WTC11 (cell line): ENCODE measurements at regions not wholly inside any gene's neighbourhood (a gene's known extent, or its start where the extent isn't known, plus 50 kb on each side); places are given as distances from the start of the nearest gene placed in this dataset.

Experiments
- ATAC-seq: fragments of 200-7000 bp; cut with Tn5 transposase; 2 replicates; pipeline ENCODE4 v1.10.0; 2021; ENCODE audit warnings: mild to moderate bottlenecking, moderate library complexity
- CTCF ChIA-PET: fragments of 300-600 bp; sonication (Branson Sonifier 250); formaldehyde crosslinking; loops from one replicate; lab custom pipeline; 2021; ENCODE audit warnings: antibody characterized with exemption; lab: Charles Lee
- POLR2A ChIA-PET: fragments of 350-600 bp; sonication (Branson Sonifier 250); formaldehyde crosslinking; loops from one replicate; lab custom pipeline; 2021; ENCODE audit warnings: antibody characterized with exemption; lab: Charles Lee
- DNase-seq: peaks from one replicate; pipeline ENCODE4 v3.0.0; 2021; ENCODE audit warnings: low spot score
- H3K27ac Mint-ChIP-seq: 2 replicates; pipeline ENCODE4 v1.8.0; 2021; ENCODE audit warnings: mixed read lengths
- H3K27me3 Mint-ChIP-seq: 2 replicates; pipeline ENCODE4 v1.8.0; 2021; ENCODE audit warnings: low read depth, mild to moderate bottlenecking, moderate library complexity, mixed read lengths
- H3K36me3 Mint-ChIP-seq: 2 replicates; pipeline ENCODE4 v1.8.0; 2021; ENCODE audit warnings: mixed read lengths
- H3K4me1 Mint-ChIP-seq: 2 replicates; pipeline ENCODE4 v1.8.0; 2022; ENCODE audit warnings: mixed read lengths
- H3K4me3 Mint-ChIP-seq: 2 replicates; pipeline ENCODE4 v1.8.0; 2021; ENCODE audit warnings: mild to moderate bottlenecking, moderate library complexity, mixed read lengths
- H3K9me3 Mint-ChIP-seq: 2 replicates; pipeline ENCODE4 v1.8.0; 2021; ENCODE audit warnings: mixed read lengths
- ELF4 ChIP-seq: sonication (generic); formaldehyde crosslinking; IDR thresholded peaks from 2 replicates; pipeline ENCODE4 v1.8.1; 2022; ENCODE audit warnings: low read depth, mild to moderate bottlenecking, moderate library complexity, missing genetic modification reagents
- EMX1 ChIP-seq: fragments of 250-450 bp; sonication (Bioruptor Pico); IDR thresholded peaks from 2 replicates; pipeline ENCODE4 v1.8.0; 2021; ENCODE audit warnings: mild to moderate bottlenecking
- FOXJ3 ChIP-seq: sonication (generic); formaldehyde crosslinking; IDR thresholded peaks from 2 replicates; pipeline ENCODE4 v1.9.0; 2021; ENCODE audit warnings: missing genetic modification reagents, mild to moderate bottlenecking, borderline replicate concordance
- HMGA2 ChIP-seq: fragments of 250-450 bp; sonication (Bioruptor Pico); IDR thresholded peaks from 2 replicates; pipeline ENCODE4 v1.4.0; 2021; ENCODE audit warnings: mild to moderate bottlenecking, moderate library complexity
- IRF2 ChIP-seq: sonication (generic); formaldehyde crosslinking; IDR thresholded peaks from 2 replicates; pipeline ENCODE4 v1.8.0; 2022; ENCODE audit warnings: low read depth, missing genetic modification reagents, borderline replicate concordance
- KAT7 ChIP-seq: sonication (generic); formaldehyde crosslinking; IDR thresholded peaks from 2 replicates; pipeline ENCODE4 v1.8.1; 2023; ENCODE audit warnings: missing genetic modification reagents, mild to moderate bottlenecking, borderline replicate concordance
- NFATC4 ChIP-seq: fragments of 250-450 bp; sonication (Bioruptor Pico); IDR thresholded peaks from 2 replicates; pipeline ENCODE4 v1.9.0; 2021; ENCODE audit warnings: mild to moderate bottlenecking
- NR1H2 ChIP-seq: sonication (generic); formaldehyde crosslinking; IDR thresholded peaks from 2 replicates; pipeline ENCODE4 v1.9.0; 2021; ENCODE audit warnings: mild to moderate bottlenecking, moderate library complexity, missing genetic modification reagents
- PRRX2 ChIP-seq: fragments of 250-450 bp; sonication (Bioruptor Pico); IDR thresholded peaks from 2 replicates; pipeline ENCODE4 v1.8.0; 2021; ENCODE audit warnings: mild to moderate bottlenecking
- TCF7 ChIP-seq: sonication (generic); formaldehyde crosslinking; IDR thresholded peaks from 2 replicates; pipeline ENCODE4 v1.8.0; 2022; ENCODE audit warnings: mild to moderate bottlenecking, low read depth, missing genetic modification reagents, moderate library complexity
- TEAD1 ChIP-seq: sonication (generic); formaldehyde crosslinking; IDR thresholded peaks from 2 replicates; pipeline ENCODE4 v1.8.0; 2022; ENCODE audit warnings: mild to moderate bottlenecking, missing genetic modification reagents
- TEAD4 ChIP-seq: sonication (generic); formaldehyde crosslinking; IDR thresholded peaks from 2 replicates; pipeline ENCODE4 v1.8.0; 2022; ENCODE audit warnings: mild to moderate bottlenecking, missing genetic modification reagents
- TP53 ChIP-seq: sonication (generic); formaldehyde crosslinking; IDR thresholded peaks from 2 replicates; pipeline ENCODE4 v1.8.1; 2023; ENCODE audit warnings: mild to moderate bottlenecking, missing genetic modification reagents
- ZNF263 ChIP-seq: sonication (generic); formaldehyde crosslinking; IDR thresholded peaks from 2 replicates; pipeline ENCODE4 v1.8.1; 2022; ENCODE audit warnings: low read depth, mild to moderate bottlenecking, moderate library complexity, missing genetic modification reagents
- ZNF317 ChIP-seq: sonication (generic); formaldehyde crosslinking; IDR thresholded peaks from 2 replicates; pipeline ENCODE4 v1.8.1; 2023; ENCODE audit warnings: low read depth, mild to moderate bottlenecking, moderate library complexity, missing genetic modification reagents, borderline replicate concordance
- TF ChIP-seq, protein P1 (sequence below): sonication (generic); formaldehyde crosslinking; IDR thresholded peaks from 2 replicates; pipeline ENCODE4 v1.8.0; 2022; ENCODE audit warnings: missing genetic modification reagents
- TF ChIP-seq, protein P2 (sequence below): sonication (generic); formaldehyde crosslinking; IDR thresholded peaks from 2 replicates; pipeline ENCODE4 v1.8.1; 2023; ENCODE audit warnings: mild to moderate bottlenecking, missing genetic modification reagents, borderline replicate concordance
- TF ChIP-seq, protein P3 (sequence below): fragments of 250-450 bp; sonication (Bioruptor Pico); IDR thresholded peaks from 2 replicates; pipeline ENCODE4 v1.9.0; 2021; ENCODE audit warnings: mild to moderate bottlenecking
- TF ChIP-seq, protein P4 (sequence below): sonication (generic); formaldehyde crosslinking; IDR thresholded peaks from 2 replicates; pipeline ENCODE4 v1.8.0; 2023; ENCODE audit warnings: missing genetic modification reagents
- TF ChIP-seq, protein P5 (sequence below): sonication (generic); formaldehyde crosslinking; IDR thresholded peaks from 2 replicates; pipeline ENCODE4 v1.8.1; 2022; ENCODE audit warnings: mild to moderate bottlenecking, moderate library complexity, missing genetic modification reagents
- TF ChIP-seq, protein P6 (sequence below): sonication (generic); formaldehyde crosslinking; IDR thresholded peaks from 2 replicates; pipeline ENCODE4 v1.8.0; 2022; ENCODE audit warnings: mild to moderate bottlenecking, missing genetic modification reagents
- TF ChIP-seq, protein P7 (sequence below): sonication (generic); formaldehyde crosslinking; IDR thresholded peaks from 2 replicates; pipeline ENCODE4 v1.8.0; 2022; ENCODE audit warnings: mild to moderate bottlenecking, missing genetic modification reagents

DNA sequence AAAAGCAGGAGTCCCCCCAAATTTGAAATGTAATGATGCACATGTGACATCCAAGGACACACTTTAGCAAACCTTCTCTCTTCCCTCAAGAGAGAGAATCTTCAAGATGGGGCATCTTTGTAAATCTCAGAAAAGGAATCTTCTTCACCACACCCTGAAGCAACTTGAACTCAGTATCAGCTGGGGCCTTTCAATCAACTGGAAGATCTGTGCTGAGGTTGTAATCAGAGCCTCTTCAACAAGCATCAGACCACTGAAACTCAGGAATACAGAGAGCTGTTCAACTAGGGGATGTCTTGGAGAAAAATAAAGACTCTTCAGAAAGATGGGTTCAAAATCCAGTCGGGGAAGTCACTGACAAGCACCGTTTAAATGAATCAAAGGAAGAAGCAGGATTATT, 92.5 kb upstream of the CAMK1G start (continued):
- no peak for TF ChIP-seq EMX1 (CRISPR knock-in tag)
- TF ChIP-seq, protein P1, sequence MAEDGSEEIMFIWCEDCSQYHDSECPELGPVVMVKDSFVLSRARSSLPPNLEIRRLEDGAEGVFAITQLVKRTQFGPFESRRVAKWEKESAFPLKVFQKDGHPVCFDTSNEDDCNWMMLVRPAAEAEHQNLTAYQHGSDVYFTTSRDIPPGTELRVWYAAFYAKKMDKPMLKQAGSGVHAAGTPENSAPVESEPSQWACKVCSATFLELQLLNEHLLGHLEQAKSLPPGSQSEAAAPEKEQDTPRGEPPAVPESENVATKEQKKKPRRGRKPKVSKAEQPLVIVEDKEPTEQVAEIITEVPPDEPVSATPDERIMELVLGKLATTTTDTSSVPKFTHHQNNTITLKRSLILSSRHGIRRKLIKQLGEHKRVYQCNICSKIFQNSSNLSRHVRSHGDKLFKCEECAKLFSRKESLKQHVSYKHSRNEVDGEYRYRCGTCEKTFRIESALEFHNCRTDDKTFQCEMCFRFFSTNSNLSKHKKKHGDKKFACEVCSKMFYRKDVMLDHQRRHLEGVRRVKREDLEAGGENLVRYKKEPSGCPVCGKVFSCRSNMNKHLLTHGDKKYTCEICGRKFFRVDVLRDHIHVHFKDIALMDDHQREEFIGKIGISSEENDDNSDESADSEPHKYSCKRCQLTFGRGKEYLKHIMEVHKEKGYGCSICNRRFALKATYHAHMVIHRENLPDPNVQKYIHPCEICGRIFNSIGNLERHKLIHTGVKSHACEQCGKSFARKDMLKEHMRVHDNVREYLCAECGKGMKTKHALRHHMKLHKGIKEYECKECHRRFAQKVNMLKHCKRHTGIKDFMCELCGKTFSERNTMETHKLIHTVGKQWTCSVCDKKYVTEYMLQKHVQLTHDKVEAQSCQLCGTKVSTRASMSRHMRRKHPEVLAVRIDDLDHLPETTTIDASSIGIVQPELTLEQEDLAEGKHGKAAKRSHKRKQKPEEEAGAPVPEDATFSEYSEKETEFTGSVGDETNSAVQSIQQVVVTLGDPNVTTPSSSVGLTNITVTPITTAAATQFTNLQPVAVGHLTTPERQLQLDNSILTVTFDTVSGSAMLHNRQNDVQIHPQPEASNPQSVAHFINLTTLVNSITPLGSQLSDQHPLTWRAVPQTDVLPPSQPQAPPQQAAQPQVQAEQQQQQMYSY (CRISPR knock-in tag), result no peak
- no peak for TF ChIP-seq TP53 (CRISPR knock-in tag)
- no peak for TF ChIP-seq HMGA2 (CRISPR knock-in tag)
- TF ChIP-seq ZNF263 (CRISPR knock-in tag), result no peak
- TF ChIP-seq, protein P2, sequence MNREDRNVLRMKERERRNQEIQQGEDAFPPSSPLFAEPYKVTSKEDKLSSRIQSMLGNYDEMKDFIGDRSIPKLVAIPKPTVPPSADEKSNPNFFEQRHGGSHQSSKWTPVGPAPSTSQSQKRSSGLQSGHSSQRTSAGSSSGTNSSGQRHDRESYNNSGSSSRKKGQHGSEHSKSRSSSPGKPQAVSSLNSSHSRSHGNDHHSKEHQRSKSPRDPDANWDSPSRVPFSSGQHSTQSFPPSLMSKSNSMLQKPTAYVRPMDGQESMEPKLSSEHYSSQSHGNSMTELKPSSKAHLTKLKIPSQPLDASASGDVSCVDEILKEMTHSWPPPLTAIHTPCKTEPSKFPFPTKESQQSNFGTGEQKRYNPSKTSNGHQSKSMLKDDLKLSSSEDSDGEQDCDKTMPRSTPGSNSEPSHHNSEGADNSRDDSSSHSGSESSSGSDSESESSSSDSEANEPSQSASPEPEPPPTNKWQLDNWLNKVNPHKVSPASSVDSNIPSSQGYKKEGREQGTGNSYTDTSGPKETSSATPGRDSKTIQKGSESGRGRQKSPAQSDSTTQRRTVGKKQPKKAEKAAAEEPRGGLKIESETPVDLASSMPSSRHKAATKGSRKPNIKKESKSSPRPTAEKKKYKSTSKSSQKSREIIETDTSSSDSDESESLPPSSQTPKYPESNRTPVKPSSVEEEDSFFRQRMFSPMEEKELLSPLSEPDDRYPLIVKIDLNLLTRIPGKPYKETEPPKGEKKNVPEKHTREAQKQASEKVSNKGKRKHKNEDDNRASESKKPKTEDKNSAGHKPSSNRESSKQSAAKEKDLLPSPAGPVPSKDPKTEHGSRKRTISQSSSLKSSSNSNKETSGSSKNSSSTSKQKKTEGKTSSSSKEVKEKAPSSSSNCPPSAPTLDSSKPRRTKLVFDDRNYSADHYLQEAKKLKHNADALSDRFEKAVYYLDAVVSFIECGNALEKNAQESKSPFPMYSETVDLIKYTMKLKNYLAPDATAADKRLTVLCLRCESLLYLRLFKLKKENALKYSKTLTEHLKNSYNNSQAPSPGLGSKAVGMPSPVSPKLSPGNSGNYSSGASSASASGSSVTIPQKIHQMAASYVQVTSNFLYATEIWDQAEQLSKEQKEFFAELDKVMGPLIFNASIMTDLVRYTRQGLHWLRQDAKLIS (CRISPR knock-in tag), result no peak
- no peak for TF ChIP-seq NFATC4
- TF ChIP-seq IRF2 (CRISPR knock-in tag), result no peak

DNA sequence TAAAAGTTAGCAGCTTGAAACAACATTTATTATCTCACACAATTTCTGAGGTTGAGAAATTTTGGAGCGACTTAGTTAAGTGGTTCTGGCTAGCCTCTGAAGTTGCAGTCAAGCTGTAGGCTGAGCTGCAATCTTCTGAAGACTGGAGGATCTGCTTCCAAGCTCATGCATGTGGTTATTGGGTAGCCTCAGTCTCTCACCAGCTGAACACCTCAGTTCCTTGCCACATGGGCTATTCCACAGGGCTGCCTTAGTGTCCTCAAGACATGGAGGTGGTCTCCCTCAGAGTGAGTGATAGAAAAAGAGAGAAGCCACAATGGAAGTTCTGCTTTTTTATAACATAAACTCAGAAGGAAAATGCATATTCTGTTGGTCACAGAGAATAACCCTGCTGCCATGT, 92.0 kb upstream of the CAMK1G start:
- no peak overlapping the region for H3K27ac Mint-ChIP-seq
- CTCF ChIA-PET, result interaction anchor here (1.9 to 5.7 kb wide), 2 partner anchors 22 to 75 kb away, joined by 3 to 22 read pairs; no protein-coding TSS in a partner anchor

DNA sequence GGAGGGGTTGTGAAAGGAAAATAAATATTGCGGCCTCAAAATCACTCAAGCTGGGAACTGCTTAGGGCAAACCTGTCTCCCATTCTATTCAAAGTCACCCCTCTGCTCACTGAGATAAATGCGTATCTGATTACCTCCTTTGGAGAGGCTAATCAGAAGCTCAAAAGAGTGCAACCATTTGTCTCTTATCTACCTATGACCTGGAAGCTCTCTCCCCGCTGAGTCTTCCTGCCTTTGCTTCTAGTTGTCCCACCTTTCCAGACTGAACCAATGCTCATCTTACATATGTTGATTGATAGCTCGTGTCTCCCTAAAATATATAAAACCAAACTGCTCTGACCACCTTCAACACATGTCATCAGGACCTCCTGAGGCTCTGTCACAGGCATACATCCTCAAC, 91.6 kb upstream of the CAMK1G start:
- ATAC-seq (no peak), DNase-seq (no peak)
- no peak overlapping the region for H3K27ac Mint-ChIP-seq
- peaks cover 28% of the 10 kb centered on the region for H3K4me1 Mint-ChIP-seq
- no peak overlapping the region for H3K4me3 Mint-ChIP-seq
- POLR2A ChIA-PET, result no interaction called here
- CTCF ChIA-PET, result interaction anchor here (1.1 to 5.7 kb wide), 4 partner anchors 21 to 243 kb away, joined by 3 to 22 read pairs (median 4); no protein-coding TSS in a partner anchor
- peaks cover 16% of the 10 kb centered on the region for H3K36me3 Mint-ChIP-seq
- no peaks in the 10 kb centered on the region; the same call in 1 of the 2 replicates for H3K27me3 Mint-ChIP-seq
- peaks cover 16% of the 10 kb centered on the region for H3K9me3 Mint-ChIP-seq
- TF ChIP-seq ELF4 (CRISPR knock-in tag), result no peak
- TF ChIP-seq, protein P3, sequence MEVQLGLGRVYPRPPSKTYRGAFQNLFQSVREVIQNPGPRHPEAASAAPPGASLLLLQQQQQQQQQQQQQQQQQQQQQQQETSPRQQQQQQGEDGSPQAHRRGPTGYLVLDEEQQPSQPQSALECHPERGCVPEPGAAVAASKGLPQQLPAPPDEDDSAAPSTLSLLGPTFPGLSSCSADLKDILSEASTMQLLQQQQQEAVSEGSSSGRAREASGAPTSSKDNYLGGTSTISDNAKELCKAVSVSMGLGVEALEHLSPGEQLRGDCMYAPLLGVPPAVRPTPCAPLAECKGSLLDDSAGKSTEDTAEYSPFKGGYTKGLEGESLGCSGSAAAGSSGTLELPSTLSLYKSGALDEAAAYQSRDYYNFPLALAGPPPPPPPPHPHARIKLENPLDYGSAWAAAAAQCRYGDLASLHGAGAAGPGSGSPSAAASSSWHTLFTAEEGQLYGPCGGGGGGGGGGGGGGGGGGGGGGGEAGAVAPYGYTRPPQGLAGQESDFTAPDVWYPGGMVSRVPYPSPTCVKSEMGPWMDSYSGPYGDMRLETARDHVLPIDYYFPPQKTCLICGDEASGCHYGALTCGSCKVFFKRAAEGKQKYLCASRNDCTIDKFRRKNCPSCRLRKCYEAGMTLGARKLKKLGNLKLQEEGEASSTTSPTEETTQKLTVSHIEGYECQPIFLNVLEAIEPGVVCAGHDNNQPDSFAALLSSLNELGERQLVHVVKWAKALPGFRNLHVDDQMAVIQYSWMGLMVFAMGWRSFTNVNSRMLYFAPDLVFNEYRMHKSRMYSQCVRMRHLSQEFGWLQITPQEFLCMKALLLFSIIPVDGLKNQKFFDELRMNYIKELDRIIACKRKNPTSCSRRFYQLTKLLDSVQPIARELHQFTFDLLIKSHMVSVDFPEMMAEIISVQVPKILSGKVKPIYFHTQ (CRISPR knock-in tag), result no peak
- TF ChIP-seq NR1H2, result no peak
- TF ChIP-seq, protein P4, sequence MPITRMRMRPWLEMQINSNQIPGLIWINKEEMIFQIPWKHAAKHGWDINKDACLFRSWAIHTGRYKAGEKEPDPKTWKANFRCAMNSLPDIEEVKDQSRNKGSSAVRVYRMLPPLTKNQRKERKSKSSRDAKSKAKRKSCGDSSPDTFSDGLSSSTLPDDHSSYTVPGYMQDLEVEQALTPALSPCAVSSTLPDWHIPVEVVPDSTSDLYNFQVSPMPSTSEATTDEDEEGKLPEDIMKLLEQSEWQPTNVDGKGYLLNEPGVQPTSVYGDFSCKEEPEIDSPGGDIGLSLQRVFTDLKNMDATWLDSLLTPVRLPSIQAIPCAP (CRISPR knock-in tag), result no peak
- no peak for TF ChIP-seq PRRX2 (CRISPR knock-in tag)
- TF ChIP-seq TEAD4 (CRISPR knock-in tag), result no peak
- no peak for TF ChIP-seq FOXJ3 (CRISPR knock-in tag)
- TF ChIP-seq, protein P5, sequence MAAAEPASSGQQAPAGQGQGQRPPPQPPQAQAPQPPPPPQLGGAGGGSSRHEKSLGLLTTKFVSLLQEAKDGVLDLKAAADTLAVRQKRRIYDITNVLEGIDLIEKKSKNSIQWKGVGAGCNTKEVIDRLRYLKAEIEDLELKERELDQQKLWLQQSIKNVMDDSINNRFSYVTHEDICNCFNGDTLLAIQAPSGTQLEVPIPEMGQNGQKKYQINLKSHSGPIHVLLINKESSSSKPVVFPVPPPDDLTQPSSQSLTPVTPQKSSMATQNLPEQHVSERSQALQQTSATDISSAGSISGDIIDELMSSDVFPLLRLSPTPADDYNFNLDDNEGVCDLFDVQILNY (CRISPR knock-in tag), result no peak
- no peak for TF ChIP-seq TEAD1 (CRISPR knock-in tag)

More for the DNA sequence above, 92.0 kb upstream of the CAMK1G start:
- TF ChIP-seq, protein P6, sequence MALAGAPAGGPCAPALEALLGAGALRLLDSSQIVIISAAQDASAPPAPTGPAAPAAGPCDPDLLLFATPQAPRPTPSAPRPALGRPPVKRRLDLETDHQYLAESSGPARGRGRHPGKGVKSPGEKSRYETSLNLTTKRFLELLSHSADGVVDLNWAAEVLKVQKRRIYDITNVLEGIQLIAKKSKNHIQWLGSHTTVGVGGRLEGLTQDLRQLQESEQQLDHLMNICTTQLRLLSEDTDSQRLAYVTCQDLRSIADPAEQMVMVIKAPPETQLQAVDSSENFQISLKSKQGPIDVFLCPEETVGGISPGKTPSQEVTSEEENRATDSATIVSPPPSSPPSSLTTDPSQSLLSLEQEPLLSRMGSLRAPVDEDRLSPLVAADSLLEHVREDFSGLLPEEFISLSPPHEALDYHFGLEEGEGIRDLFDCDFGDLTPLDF (CRISPR knock-in tag), result no peak
- TF ChIP-seq, protein P7, sequence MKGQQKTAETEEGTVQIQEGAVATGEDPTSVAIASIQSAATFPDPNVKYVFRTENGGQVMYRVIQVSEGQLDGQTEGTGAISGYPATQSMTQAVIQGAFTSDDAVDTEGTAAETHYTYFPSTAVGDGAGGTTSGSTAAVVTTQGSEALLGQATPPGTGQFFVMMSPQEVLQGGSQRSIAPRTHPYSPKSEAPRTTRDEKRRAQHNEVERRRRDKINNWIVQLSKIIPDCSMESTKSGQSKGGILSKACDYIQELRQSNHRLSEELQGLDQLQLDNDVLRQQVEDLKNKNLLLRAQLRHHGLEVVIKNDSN (CRISPR knock-in tag), result no peak
- TF ChIP-seq KAT7 (CRISPR knock-in tag) (no peak), TCF7 (CRISPR knock-in tag) (no peak), ZNF317 (CRISPR knock-in tag) (no peak)
- peaks cover 12% of the 10 kb centered on the region for H3K36me3 Mint-ChIP-seq
- H3K9me3 Mint-ChIP-seq, result peaks cover 12% of the 10 kb centered on the region
- POLR2A ChIA-PET, result no interaction called here
- no peaks in the 10 kb centered on the region; the same call in 1 of the 2 replicates for H3K27me3 Mint-ChIP-seq
- H3K4me3 Mint-ChIP-seq, result no peak overlapping the region
- ATAC-seq (no peak), DNase-seq (no peak)
- peaks cover 28% of the 10 kb centered on the region for H3K4me1 Mint-ChIP-seq
